G401 (cell line): ENCODE measurements at regions not wholly inside any gene's neighbourhood (a gene's known extent, or its start where the extent isn't known, plus 50 kb on each side); places are given as distances from the start of the nearest gene placed in this dataset.

ENCODE experiments used
- DNase-seq: peaks from one replicate; pipeline ENCODE4 v3.0.0-alpha.2; 2015; ENCODE audit warnings: low spot score
- in situ Hi-C: cut with HindIII; loops from 2 replicates; pipeline ENCODE4 v1.10.0; 2016; ENCODE audit warnings: low sequenced_read_pairs, mixed read lengths

GRCh38 chr7:155138204-155138603 lies 68.1 kb downstream of the HTR5A start:
- no peak for DNase-seq
- in situ Hi-C loops, result no loop called here

GRCh38 chr7:155141562-155141961 lies 71.4 kb downstream of the HTR5A start:
- DNase-seq, result peak; percentile 89
- in situ Hi-C loops, result no loop called here

DNA sequence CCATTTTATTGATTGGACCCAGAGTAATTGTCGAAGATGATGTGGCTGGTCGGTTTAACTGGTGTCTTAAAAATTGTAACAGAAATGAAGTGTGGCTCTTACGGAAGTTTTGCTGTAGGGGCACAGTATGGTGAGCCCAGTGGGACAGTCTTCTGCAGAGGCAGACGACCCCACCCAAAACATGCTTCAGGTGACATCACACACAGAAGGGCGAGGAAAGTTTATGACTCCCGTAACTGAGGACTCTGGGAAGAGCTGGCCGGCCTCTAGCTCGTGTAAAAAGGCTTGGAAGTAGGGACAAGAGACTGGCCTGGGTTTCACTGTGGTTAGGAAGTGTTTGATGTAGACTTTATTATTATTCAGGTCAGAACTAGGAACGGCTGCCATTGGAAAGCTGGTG lies 73.3 kb downstream of the HTR5A start:
- no peak for DNase-seq

GRCh38 chr7:155144371-155144770 lies 74.2 kb downstream of the HTR5A start:
- no peak for DNase-seq
- in situ Hi-C loops, result no loop called here

More for the DNA sequence above, 73.3 kb downstream of the HTR5A start:
- in situ Hi-C loops, result no loop called here

DNA sequence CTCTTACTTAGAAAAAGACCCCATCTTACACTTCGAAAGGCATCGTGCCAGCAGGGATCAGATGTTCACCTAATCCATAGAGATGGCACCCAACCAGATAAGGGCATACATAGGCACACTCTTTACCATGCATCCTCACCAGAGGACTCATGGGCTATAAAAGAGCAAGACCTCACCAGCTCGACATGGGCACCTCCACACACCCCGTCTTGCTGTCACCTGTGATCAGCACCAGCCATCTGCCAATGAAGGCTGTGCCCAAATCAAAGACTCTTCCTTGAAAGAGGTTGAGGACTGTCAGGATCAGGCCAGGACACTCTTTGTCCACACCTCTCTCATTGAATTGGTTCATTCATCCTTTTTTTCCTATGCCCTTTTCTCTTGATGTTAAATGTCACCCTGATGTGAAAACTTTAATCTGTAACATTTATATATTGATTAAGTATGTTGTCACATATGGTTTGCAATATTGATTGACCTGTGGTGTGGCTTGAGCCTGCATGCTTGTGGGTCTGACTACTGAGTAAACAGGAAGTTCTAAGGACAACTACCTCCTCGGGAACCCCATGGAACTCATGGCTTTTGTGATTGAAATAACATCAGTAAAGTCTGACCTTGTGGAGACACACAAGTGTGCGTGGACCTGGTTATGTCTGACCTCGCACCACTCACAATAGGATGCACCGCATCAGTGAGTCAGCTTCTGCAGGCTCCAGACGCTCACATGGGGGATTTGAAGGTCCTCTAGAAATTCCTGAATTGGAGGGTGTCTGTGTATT lies 75.5 kb downstream of the HTR5A start:
- in situ Hi-C loops, result no loop called here
- DNase-seq, result no peak

DNA sequence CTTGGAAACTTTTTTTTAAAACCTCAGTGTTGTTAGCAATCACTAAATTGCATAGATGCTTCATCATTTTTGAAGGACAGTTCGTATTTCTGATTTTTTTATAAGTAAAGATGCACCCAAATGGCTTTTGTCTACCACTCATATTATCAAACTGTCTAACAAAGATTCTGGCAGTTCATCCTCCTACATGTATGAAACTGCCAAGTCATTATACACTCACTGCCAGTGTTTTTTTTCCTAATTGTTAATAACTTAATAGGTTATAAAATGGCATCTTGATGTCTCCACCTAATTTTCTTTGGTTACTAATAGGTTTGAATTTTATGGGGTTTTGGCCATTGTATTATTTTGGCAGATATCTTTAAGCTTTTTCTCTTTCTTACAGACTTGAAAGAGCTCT lies 77.0 kb downstream of the HTR5A start:
- in situ Hi-C loops, result no loop called here
- DNase-seq, result no peak

DNA sequence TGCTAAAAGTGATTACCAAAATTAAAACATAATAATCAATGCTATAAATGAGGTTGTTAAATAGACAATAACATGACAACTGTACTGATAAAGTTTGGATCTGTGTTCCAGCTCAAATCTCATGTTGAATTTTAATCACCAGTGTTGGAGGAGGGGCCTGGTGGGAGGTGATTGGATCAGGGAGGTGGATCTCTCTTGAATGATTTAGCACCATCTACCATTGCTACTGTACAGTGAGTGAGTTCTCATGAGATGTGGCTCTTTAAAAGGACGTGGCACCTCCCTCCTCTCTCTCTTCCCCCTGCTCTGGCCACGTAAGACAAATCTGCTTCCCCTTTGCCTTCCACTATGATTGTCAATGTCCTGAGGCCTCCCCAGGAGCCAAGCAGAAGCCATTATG lies 77.5 kb downstream of the HTR5A start:
- no peak for DNase-seq
- in situ Hi-C loops, result no loop called here

- no peak for DNase-seq
- in situ Hi-C loops, result no loop called here
These were observed 83.6 kb downstream of the HTR5A start for GRCh38 chr7:155153676-155154075.

GRCh38 chr7:155154586-155154985 lies 84.5 kb downstream of the HTR5A start:
- in situ Hi-C loops, result no loop called here
- DNase-seq, result no peak

- in situ Hi-C loops, result no loop called here
- no peak for DNase-seq
These were observed 91.6 kb downstream of the HTR5A start for GRCh38 chr7:155161690-155162089.

DNA sequence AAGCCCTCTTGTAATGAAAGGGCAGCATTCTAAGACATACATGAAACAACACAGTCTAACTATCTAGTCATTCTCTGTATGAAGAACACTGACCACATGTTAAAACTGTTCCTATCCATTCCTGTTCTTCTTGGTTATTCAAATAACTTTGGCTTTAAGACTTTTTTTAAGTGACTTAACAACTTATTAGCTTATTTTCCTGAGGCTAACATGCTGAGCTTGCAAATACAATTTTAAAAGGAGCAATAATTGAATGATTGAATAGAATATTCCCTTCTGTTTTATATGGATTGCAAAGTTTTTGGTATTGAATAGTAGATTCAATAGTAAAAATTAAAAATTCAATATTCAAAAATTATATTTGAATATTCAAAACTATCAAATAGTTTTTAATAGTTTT lies 92.3 kb downstream of the HTR5A start:
- no peak for DNase-seq
- in situ Hi-C loops, result no loop called here

DNA sequence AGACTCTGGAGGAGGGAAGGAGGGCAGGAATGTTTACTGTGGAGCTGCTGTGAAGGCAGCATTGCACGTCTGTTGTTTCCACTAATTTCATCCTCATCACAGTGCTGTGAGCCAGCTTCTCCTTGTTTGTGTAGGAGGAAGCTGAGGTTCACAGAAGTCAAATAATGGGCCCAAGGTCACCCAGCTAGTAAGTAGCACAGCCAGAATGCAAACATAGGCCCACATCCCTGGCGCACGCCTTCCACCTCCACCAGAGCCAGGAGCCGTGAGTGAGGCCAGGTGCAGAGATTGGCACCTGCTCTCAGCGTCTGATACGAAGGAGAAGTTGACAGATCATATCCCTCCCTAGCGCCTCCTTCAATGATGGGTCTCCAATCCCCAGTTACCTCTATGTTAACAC lies 93.6 kb downstream of the HTR5A start:
- no peak for DNase-seq
- in situ Hi-C loops, result no loop called here

- in situ Hi-C loops, result no loop called here
These were observed 94.2 kb downstream of the HTR5A start for GRCh38 chr7:155164316-155164715.

GRCh38 chr7:155166108-155166507 lies 96.0 kb downstream of the HTR5A start:
- in situ Hi-C loops, result no loop called here

More at GRCh38 chr7:155164316-155164715, 94.2 kb downstream of the HTR5A start:
- DNase-seq, result no peak

GRCh38 chr7:155166673-155167370 lies 96.7 kb downstream of the HTR5A start:
- DNase-seq, result no peak
- in situ Hi-C loops, result no loop called here

More at GRCh38 chr7:155166108-155166507, 96.0 kb downstream of the HTR5A start:
- DNase-seq, result no peak

DNA sequence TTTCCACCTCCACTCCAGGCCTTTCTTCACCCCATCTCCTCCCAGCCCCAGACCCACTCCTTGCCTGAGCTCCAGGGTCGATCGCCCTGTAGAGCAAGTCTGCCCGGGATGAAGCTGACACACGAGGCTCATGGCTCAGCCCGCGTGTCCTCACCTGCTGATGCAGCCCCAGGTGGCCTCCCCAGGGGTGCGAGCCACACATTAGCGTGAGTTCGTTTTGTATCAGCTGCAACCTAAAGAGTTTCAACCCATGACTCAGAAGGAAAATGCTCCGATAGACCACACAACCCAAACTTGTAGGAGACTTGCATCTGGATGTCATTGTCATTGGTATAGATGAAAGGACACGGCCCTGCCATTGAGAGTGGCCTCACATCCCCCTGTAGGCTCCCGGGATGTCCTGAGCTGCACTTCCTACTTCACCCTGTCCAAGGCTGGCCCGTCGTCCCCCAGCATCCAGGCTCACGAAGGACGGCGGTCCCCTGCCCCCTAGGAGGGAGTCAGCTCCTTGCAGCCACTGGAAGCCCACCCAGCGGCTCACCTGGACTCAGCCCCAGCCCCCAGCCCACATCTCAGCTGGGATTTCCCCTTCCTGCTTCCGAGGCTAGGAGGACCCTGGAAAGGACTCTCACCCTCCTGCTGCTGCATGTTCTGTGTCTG lies 97.7 kb downstream of the HTR5A start:
- no peak for DNase-seq
- in situ Hi-C loops, result no loop called here

DNA sequence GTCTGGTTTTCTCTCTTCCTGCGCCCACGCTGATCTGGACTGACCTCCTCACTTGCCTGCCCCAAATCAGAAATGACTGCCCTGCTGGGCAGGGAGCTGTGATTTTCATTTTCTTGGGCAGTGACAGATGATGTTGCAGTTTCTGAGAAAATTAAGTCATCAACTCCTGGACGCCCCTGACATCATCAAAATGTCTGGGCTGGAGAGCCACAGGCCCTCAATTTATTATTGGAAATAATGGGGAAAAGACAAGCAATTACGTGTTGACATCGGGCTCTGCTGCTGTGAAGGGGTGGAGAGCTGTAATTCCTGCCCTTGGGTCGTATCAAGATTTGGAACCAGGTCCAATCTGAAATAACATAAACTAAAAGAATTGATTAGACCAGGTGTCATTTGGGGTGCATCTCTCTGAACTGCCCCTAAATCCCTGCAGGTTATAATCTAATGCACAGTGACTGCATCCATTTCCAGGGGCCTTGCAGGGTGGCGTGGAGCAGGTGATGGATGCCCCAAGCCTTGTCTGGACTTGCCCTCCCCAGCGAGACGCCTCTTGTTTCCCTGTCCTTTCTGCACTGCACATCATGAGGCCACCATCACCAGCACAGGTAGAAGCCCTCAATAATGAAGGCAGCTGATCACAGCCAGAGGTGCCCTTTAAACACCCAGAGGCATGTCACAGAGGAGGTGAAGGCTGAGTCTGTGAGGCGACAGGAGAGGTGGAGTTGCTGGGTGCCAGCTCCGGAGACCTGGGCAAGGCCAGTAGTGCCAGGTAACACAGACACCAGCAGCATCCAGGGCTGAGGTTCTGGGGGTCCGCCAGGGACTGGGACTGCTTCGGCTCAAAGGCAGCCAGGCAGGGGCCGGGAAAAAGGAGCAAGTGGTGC lies 98.7 kb downstream of the HTR5A start:
- in situ Hi-C loops, result no loop called here
- DNase-seq, result no peak

DNA sequence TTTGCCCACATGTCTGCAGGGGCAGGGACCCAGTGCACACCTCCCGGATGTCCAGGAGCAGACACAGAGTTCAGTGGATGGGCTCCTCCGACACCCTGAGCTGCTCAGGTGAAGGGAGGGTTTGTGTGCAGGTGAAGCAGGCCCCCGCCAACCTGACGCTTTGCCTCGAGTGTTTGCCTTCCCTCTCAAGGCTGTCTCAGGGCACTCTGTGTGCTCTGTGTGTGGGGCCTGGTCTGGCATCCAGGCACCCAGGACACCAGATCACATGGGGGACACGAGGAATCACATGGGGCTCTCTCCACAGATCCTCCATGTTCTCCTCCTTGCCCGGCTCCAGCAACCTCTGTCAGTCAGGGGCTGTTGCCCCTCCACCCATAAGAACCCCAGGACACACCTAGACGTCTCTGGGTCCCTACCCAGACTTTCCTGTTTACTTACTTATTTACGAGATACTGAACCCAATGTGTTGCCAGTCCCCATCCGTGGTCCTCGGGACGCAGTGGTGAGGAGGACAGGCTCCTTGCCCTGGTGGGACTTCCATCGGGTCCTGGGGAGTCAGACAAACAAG lies 99.5 kb downstream of the HTR5A start:
- in situ Hi-C loops, result no loop called here
- no peak for DNase-seq

- in situ Hi-C loops, result no loop called here
- no peak for DNase-seq
These were observed 100.2 kb downstream of the HTR5A start for GRCh38 chr7:155170331-155170730.
